ENCODE measurements at regions not wholly inside any gene's neighbourhood (a gene's known extent, or its start where the extent isn't known, plus 50 kb on each side); places are given as distances from the start of the nearest gene placed in this dataset.
A peak's percentile ranks its signal among the peaks of the same experiment; 100 is the strongest.

- TF ChIP-seq CTCF (conservative IDR thresholded peaks at IDR 0.05; ENCODE audit: low read depth, low read length): peak; percentile 76
- H3K4me3 ChIP-seq (ENCODE audit: low read depth, low read length): no peak overlapping the region
- DNase-seq (ENCODE audit: low read depth): peak; percentile 87
Observed at GRCh38 chr6:73969971-73970970, 274.3 kb downstream of the CD109 start.

- DNase-seq (ENCODE audit: low read depth): no peak
- H3K4me3 ChIP-seq (ENCODE audit: low read depth, low read length): no peak overlapping the region
- TF ChIP-seq CTCF (conservative IDR thresholded peaks at IDR 0.05; ENCODE audit: low read depth, low read length): no peak
Observed at GRCh38 chr6:73968221-73968757, 272.3 kb downstream of the CD109 start.

GRCh38 chr6:73965539-73966029 lies 269.6 kb downstream of the CD109 start:
- no peak for DNase-seq (ENCODE audit: low read depth)
- TF ChIP-seq CTCF (conservative IDR thresholded peaks at IDR 0.05; ENCODE audit: low read depth, low read length): no peak
- H3K4me3 ChIP-seq (ENCODE audit: low read depth, low read length): no peak overlapping the region

- no peak for TF ChIP-seq CTCF (conservative IDR thresholded peaks at IDR 0.05; ENCODE audit: low read depth, low read length)
- peak; percentile 43 for DNase-seq (ENCODE audit: low read depth)
- H3K4me3 ChIP-seq (ENCODE audit: low read depth, low read length): no peak overlapping the region
Observed at GRCh38 chr6:73964241-73964854, 268.3 kb downstream of the CD109 start.

GRCh38 chr6:73962884-73963283 lies 266.9 kb downstream of the CD109 start:
- TF ChIP-seq CTCF (conservative IDR thresholded peaks at IDR 0.05; ENCODE audit: low read depth, low read length): no peak
- no peak for DNase-seq (ENCODE audit: low read depth)
- H3K4me3 ChIP-seq (ENCODE audit: low read depth, low read length): no peak overlapping the region

GRCh38 chr6:73956305-73956704 lies 260.3 kb downstream of the CD109 start:
- no peak for TF ChIP-seq CTCF (conservative IDR thresholded peaks at IDR 0.05; ENCODE audit: low read depth, low read length)
- no peak overlapping the region for H3K4me3 ChIP-seq (ENCODE audit: low read depth, low read length)
- no peak for DNase-seq (ENCODE audit: low read depth)
